ENCODE measurements at regions not wholly inside any gene's neighbourhood (a gene's known extent, or its start where the extent isn't known, plus 50 kb on each side); places are given as distances from the start of the nearest gene placed in this dataset.

DNA sequence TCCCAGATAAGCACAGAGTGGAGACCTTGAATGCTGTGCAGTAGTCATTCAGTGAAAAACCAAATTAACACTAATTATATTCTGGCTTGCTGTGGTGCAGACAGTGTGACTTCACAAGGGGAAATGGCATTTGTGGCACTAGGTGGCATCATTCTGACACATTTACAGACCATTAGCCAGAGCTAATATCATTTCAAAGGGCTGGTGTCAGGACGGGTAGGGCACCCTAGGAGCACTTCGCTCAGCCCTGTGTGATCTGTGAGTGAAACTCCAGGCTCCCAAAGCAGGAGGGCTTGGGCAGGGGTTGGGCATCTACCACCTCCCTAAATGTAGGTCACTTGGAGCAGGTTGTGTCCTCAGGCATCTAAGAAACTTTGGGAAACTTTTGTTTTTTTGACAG is 555.8 kb downstream of the PKHD1 start:
- TF ChIP-seq EZH2 (IDR thresholded peaks at IDR 0.05), result no peak
- TF ChIP-seq POLR2AphosphoS5 (IDR thresholded peaks at IDR 0.05; ENCODE audit: borderline replicate concordance, low read depth, low read length), result no peak
